BLaER1 treated with 17β-estradiol and CSF1 and Interleukin-3, amounts not matched to agents 10 nM and 100 nM (cell line): ENCODE measurements at regions not wholly inside any gene's neighbourhood (a gene's known extent, or its start where the extent isn't known, plus 50 kb on each side); places are given as distances from the start of the nearest gene placed in this dataset.
"Not testable (repeated sequence)": the region's sequence is repeated elsewhere in the genome, so short reads cannot be mapped to it uniquely, and the experiment has no call there.

ENCODE experiments used
- H3K27ac ChIP-seq, 11 experiments: shearing (Covaris generic); formaldehyde crosslinking; 2 replicates each; pipeline ENCODE4 v1.8.1; 2022
- H3K27me3 ChIP-seq, 11 experiments: shearing (Covaris generic); formaldehyde crosslinking; 2 replicates each; pipeline ENCODE4 v1.8.1; 2022
- H3K36me3 ChIP-seq, 11 experiments: shearing (Covaris generic); formaldehyde crosslinking; 2 replicates each; pipeline ENCODE4 v1.8.1; 2022
- H3K4me1 ChIP-seq, 10 experiments: shearing (Covaris generic); formaldehyde crosslinking; 2 replicates each; pipeline ENCODE4 v1.8.1; 2022
- H3K4me2 ChIP-seq, 11 experiments: shearing (Covaris generic); formaldehyde crosslinking; 2 replicates each; pipeline ENCODE4 v1.8.1; 2022
- H3K4me3 ChIP-seq, 10 experiments: shearing (Covaris generic); formaldehyde crosslinking; 2 replicates each; pipeline ENCODE4 v1.8.1; 2022
- H3K9ac ChIP-seq, 11 experiments: shearing (Covaris generic); formaldehyde crosslinking; 2 replicates each; pipeline ENCODE4 v1.8.1; 2022
- H3K9me3 ChIP-seq, 11 experiments: shearing (Covaris generic); formaldehyde crosslinking; replicated peaks in 1 of 11; 2 replicates each; pipeline ENCODE4 v1.8.1; 2022
- H4K20me1 ChIP-seq, 11 experiments: shearing (Covaris generic); formaldehyde crosslinking; 2 replicates each; pipeline ENCODE4 v1.8.1; 2022
- Cebpa-rat ChIP-seq, 11 experiments: shearing (Covaris generic); IDR thresholded peaks; 2 replicates each; pipeline ENCODE4 v1.8.1; 2022

DNA sequence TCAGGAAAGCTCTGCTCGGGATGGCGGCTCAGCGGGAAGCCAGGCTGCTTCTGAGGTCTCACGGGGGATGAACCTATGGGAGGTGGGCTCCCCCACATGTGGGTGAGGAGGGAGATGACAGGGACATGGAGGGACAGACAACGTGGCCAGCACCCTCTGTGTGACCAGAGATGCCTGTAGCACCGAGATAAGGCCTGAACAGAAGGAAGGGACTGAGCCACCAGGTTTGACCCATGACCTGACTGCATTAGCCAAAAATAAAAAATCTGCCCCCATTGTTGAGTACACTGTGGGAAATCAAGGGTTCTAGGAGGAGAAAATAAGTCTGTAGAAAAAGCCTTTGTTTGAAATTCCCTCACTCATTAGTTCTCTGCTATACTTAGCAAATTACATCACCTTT lies 105.7 kb downstream of the RNASET2 start:
- Histone ChIP-seq H3K4me1 (peaks cover 21 to 80% (median 63%) of the 10 kb centered on the region in 10 experiments), H3K9ac (peak overlapping the region in 5 of 11 experiments; percentile 11 to 74 (median 71); a peak in 10 of 22 replicates), H4K20me1 (no peaks in the 10 kb centered on the region), H3K27me3 (no peaks in the 10 kb centered on the region), H3K36me3 (no peaks in the 10 kb centered on the region), H3K9me3 (peaks cover 5 to 16% (median 13%) of the 10 kb centered on the region in 11 experiments; a peak in 13 of 22 replicates), H3K27ac (peak overlapping the region in 6 of 11 experiments; percentile 67 to 96 (median 91); a peak in 12 of 22 replicates), H3K4me3 (no peak overlapping the region), H3K4me2 (peak overlapping the region in 9 of 11 experiments; percentile 21 to 90 (median 75); a peak in 16 of 22 replicates)
- TF ChIP-seq Cebpa-rat (IDR thresholded peaks at IDR 0.05), result no peak

DNA sequence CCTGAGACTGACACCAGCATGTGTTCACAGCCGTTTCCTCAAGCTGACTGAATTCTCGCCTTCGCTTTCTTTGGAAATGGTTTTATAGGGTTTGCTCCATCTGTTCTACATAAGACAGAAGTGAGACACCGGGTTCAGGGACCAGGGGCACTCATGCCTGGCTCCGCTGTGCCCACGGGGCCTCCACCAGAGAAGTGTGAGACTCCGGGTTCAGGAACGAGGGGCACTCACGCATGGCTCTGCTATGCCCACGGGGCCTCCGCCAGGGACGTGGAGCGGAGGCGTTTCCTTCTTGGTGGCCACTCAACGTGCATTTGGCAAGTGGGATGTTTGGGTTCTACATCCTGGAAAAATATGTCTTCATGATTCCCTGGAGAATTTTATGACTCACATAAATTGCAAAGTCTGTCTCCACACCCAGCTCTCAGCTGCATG lies 106.6 kb downstream of the RNASET2 start:
- Histone ChIP-seq H3K36me3 (no peaks in the 10 kb centered on the region), H3K27ac (peak overlapping the region in 8 of 11 experiments; percentile 33 to 96 (median 82); a peak in 15 of 22 replicates), H3K4me3 (no peak overlapping the region), H4K20me1 (no peaks in the 10 kb centered on the region), H3K9me3 (peaks cover 5 to 18% (median 13%) of the 10 kb centered on the region in 11 experiments; a peak in 13 of 22 replicates), H3K9ac (peak overlapping the region in 6 of 11 experiments; percentile 30 to 80 (median 75); a peak in 12 of 22 replicates), H3K27me3 (no peaks in the 10 kb centered on the region), H3K4me1 (peaks cover 21 to 79% (median 61%) of the 10 kb centered on the region in 10 experiments), H3K4me2 (peak overlapping the region; percentile 56 to 90 (median 75))
- peak in 5 of 11 experiments; percentile 26 to 91 (median 68); a peak in 7 of 22 replicates for TF ChIP-seq Cebpa-rat (IDR thresholded peaks at IDR 0.05)

DNA sequence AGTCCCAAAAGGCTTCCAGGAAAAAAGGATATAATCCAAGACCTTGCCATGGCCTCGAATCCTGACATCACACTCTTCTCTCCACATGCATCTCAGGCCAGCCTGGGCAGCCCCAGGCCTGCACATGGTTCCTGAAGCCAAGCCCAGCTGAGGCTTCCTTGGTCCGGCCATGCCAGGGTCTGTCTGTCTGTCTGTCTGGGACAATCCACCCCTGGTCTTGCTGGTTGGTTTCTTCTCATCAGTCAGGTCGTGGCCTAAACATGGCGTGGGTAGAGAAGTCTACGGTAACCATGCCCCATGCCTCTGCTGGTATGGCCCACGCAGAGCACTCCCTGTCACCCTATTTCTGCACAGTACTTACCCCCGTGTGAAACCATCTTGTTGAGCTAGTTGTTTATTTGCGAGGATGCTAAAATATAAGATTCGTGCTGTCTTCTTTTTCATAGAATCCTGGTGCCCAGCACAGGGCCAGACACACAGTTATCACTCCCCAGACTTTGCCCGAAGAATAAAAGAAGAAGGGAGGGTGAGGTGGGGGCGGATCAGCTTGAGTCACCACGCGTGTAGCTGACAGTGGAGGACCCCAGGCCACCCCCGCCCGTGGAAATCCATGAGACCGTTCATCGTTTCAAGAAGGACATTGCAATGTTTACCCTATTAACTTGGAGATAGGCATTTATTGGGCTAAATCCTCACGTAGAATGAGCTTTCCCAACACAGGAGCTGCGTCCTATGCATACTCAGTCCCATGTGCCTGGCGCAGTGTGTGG lies 107.2 kb downstream of the RNASET2 start:
- Histone ChIP-seq H3K4me3 (no peak overlapping the region), H3K27ac (peak overlapping the region in 8 of 11 experiments; percentile 33 to 96 (median 82); a peak in 16 of 22 replicates), H3K9me3 (peaks cover 5 to 18% (median 13%) of the 10 kb centered on the region in 11 experiments; a peak in 13 of 22 replicates), H3K4me1 (peaks cover 21 to 79% (median 61%) of the 10 kb centered on the region in 10 experiments), H4K20me1 (no peaks in the 10 kb centered on the region), H3K4me2 (peak overlapping the region; percentile 56 to 90 (median 75)), H3K9ac (peak overlapping the region in 6 of 11 experiments; percentile 30 to 80 (median 75); a peak in 12 of 22 replicates), H3K27me3 (no peaks in the 10 kb centered on the region), H3K36me3 (no peaks in the 10 kb centered on the region)
- no peak for TF ChIP-seq Cebpa-rat (IDR thresholded peaks at IDR 0.05)

DNA sequence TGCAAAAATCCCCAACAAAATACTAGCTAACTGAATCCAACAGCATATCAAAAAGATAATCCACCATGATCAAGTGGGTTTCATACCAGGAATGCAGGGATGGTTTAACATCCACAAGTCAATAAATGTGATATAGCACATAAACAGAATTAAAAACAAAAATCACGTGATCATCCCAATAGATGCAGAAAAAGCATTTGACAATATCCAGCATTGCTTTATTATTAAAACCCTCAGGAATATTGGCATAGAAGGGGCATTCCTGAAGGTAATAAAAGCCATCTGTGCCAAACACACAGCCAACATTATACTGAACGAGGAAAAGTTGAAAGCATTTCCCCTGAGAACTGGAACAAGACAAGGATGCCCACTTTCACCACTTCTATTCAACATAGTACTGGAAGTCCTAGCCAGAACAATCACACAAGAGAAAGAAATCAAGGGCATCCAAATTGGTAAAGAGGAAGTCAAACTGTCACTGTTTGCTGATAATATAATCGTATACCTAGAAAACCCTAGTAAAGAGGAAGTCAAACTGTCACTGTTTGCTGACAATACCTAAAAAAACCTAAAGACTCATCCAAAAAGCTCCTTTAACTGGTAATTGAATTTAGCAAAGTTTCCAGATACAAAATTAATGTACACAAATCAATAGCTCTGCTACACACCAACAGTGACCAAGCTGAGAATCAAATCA lies 109.8 kb downstream of the RNASET2 start:
- not testable (repeated sequence) for H3K9ac ChIP-seq, H4K20me1 ChIP-seq, H3K36me3 ChIP-seq, H3K27me3 ChIP-seq, H3K4me3 ChIP-seq
- H3K4me1 ChIP-seq, result peaks cover 21 to 76% (median 51%) of the 10 kb centered on the region in 10 experiments
- peaks cover 5 to 23% (median 14%) of the 10 kb centered on the region in 11 experiments; a peak in 13 of 22 replicates for H3K9me3 ChIP-seq
- peak overlapping the region in 3 of 11 experiments; percentile 38 to 91 (median 41); a peak in 4 of 22 replicates for H3K27ac ChIP-seq
- H3K4me2 ChIP-seq, result peak overlapping the region; percentile 26 to 69 (median 52); a peak in 18 of 22 replicates

DNA sequence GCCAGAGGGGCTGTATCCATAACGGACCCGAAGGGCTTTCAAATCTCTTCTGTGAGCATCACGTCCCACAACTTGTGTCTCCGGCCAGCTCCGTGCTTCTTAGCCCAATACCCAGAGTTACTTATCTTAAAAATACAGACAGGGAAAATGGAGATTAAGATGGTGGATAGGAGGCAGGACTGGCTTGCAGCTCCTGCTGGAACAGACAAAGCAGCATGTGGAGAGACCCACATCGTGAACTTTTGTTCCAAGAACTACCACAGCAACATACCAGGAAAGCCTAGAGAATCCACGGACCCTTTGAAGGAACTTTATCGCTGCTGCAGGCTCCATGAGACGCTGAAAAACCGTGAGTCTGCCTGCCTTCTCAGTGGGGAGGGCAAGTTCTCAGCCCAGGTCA lies 113.7 kb downstream of the RNASET2 start:
- Histone ChIP-seq H3K27me3 (no peaks in the 10 kb centered on the region), H3K4me1 (peaks cover 11 to 69% (median 44%) of the 10 kb centered on the region in 10 experiments)
- no peak for TF ChIP-seq Cebpa-rat (IDR thresholded peaks at IDR 0.05)

DNA sequence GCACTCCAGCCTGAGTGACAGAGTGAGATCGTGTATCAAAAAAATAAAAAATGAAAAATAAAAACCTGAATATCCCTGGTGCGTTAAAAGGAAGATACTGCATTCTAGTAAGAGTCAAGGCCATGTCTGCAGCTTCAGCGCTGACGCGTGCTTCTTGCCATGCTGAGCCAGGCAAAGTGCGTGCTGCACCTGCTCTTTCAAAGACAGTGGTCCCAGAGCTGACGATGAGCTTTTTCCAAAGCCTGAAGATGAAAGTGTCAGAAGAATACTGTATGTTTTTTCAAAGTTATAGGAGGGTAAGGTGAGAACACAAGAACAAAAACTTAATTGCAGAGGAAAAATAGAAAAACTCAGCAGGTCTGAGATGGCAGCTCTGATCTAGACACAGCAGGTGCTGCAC lies 115.1 kb downstream of the RNASET2 start:
- H3K9me3 ChIP-seq, result peaks cover 0 to 15% (median 3%) of the 10 kb centered on the region in 11 experiments; a peak in 3 of 22 replicates
- no peaks in the 10 kb centered on the region for H4K20me1 ChIP-seq
- peaks cover 2 to 60% (median 34%) of the 10 kb centered on the region in 10 experiments; a peak in 18 of 20 replicates for H3K4me1 ChIP-seq
- no peak overlapping the region for H3K4me3 ChIP-seq
- peaks cover 0 to 5% (median 0%) of the 10 kb centered on the region in 11 experiments; a peak in 2 of 22 replicates for H3K36me3 ChIP-seq
- peak overlapping the region in 6 of 11 experiments; percentile 59 to 73 (median 68); a peak in 6 of 22 replicates for H3K4me2 ChIP-seq
- no peak for TF ChIP-seq Cebpa-rat (IDR thresholded peaks at IDR 0.05)
- H3K27ac ChIP-seq, result no peak overlapping the region
- H3K9ac ChIP-seq, result no peak overlapping the region
- no peaks in the 10 kb centered on the region for H3K27me3 ChIP-seq

More for the DNA sequence above, 113.7 kb downstream of the RNASET2 start:
- H3K9me3 ChIP-seq, result peaks cover 0 to 15% (median 8%) of the 10 kb centered on the region in 11 experiments; a peak in 10 of 22 replicates
- peaks cover 0 to 5% (median 0%) of the 10 kb centered on the region in 11 experiments; a peak in 1 of 22 replicates for H3K36me3 ChIP-seq
- peak overlapping the region in 6 of 11 experiments; percentile 19 to 68 (median 56); a peak in 12 of 22 replicates for H3K4me2 ChIP-seq
- H3K9ac ChIP-seq, result no peak overlapping the region
- H3K4me3 ChIP-seq, result no peak overlapping the region
- no peaks in the 10 kb centered on the region for H4K20me1 ChIP-seq
- no peak overlapping the region for H3K27ac ChIP-seq

DNA sequence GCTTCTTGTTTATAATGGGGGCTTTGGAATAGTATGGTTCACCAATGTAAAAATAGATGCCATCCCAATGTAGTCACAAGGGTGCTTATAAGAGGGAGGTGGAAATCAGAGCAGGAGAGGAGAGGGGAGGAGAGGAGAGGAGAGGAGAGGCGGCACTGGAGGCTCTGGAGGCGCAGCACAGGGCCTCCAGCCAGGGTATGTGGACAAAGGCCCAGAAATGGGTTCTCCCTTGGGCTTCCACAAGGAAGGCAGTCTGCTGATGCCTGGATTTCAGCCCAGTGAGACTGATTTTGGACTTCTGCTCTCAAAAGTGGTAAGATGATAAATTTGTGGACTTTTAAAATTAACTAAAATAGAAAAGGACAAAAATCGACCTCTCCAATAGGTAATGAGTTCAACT lies 116.8 kb downstream of the RNASET2 start:
- no peaks in the 10 kb centered on the region for H3K27me3 ChIP-seq
- H3K27ac ChIP-seq, result 0 out of 22 replicates have a peak overlapping the region, but pooled peaks of 1 of the 11 experiments have one; percentile 46
- no peak for TF ChIP-seq Cebpa-rat (IDR thresholded peaks at IDR 0.05)

DNA sequence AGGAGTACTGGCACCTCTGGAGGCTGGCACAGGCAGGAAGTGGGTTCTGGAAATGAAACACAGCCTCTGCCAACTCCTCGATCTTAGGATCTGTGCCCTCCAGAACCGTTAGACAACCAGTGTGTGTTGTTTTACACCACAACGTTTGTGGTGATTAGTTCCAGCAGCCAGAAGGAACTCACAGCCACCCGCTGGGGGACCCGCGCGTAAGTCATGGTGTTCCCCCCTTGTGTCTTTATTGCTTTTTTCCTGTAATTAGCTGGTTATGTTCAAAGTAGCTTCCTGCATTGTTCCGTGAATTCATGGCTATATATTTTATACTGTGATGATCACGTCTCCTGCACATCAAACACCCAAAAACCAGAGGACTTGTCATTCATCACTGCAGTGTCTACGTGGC lies 117.4 kb downstream of the RNASET2 start:
- no peak overlapping the region for H3K4me3 ChIP-seq
- TF ChIP-seq Cebpa-rat (IDR thresholded peaks at IDR 0.05), result no peak
- H3K4me1 ChIP-seq, result peaks cover 0 to 49% (median 32%) of the 10 kb centered on the region in 10 experiments; a peak in 18 of 20 replicates
- H3K4me2 ChIP-seq, result peak overlapping the region in 10 of 11 experiments; percentile 14 to 60 (median 50); a peak in 15 of 22 replicates
- 0 out of 22 replicates have a peak overlapping the region, but pooled peaks of 1 of the 11 experiments have one; percentile 10 for H3K9ac ChIP-seq
- peaks cover 0 to 12% (median 0%) of the 10 kb centered on the region in 11 experiments; a peak in 2 of 22 replicates for H3K36me3 ChIP-seq
- peaks cover 0 to 37% (median 7%) of the 10 kb centered on the region in 11 experiments; a peak in 10 of 22 replicates for H3K9me3 ChIP-seq
- H4K20me1 ChIP-seq, result no peaks in the 10 kb centered on the region
- H3K27me3 ChIP-seq, result no peaks in the 10 kb centered on the region
- peak overlapping the region in 2 of 11 experiments; percentile 21 to 28; a peak in 2 of 22 replicates for H3K27ac ChIP-seq

More for the DNA sequence above, 116.8 kb downstream of the RNASET2 start:
- Histone ChIP-seq H3K36me3 (peaks cover 0 to 12% (median 0%) of the 10 kb centered on the region in 11 experiments; a peak in 2 of 22 replicates), H3K4me2 (peak overlapping the region in 8 of 11 experiments; percentile 52 to 73 (median 65); a peak in 14 of 22 replicates), H3K9ac (no peak overlapping the region), H3K4me3 (no peak overlapping the region), H4K20me1 (no peaks in the 10 kb centered on the region), H3K4me1 (peaks cover 0 to 49% (median 32%) of the 10 kb centered on the region in 10 experiments; a peak in 18 of 20 replicates), H3K9me3 (peaks cover 0 to 31% (median 9%) of the 10 kb centered on the region in 11 experiments; a peak in 10 of 22 replicates)
